DOHH2 (cell line): ENCODE measurements at regions not wholly inside any gene's neighbourhood (a gene's known extent, or its start where the extent isn't known, plus 50 kb on each side); places are given as distances from the start of the nearest gene placed in this dataset.

ENCODE experiments used
- EZH2phosphoT487 ChIP-seq: fragments of 200-600 bp; sonication (generic); IDR thresholded peaks from 2 replicates; pipeline ENCODE4 v1.6.1; 2017; ENCODE audit warnings: borderline replicate concordance, mild to moderate bottlenecking, antibody characterized with exemption, low read length, moderate library complexity, mixed read lengths
- TF ChIP-seq, protein P1 (sequence below): fragments of 200-600 bp; sonication (generic); IDR thresholded peaks from one replicate; pipeline ENCODE4 v1.5.1; 2014; ENCODE audit warnings: antibody characterized with exemption, mild to moderate bottlenecking, low read depth, low read length; ENCODE audit not compliant: poor library complexity, severe bottlenecking

DNA sequence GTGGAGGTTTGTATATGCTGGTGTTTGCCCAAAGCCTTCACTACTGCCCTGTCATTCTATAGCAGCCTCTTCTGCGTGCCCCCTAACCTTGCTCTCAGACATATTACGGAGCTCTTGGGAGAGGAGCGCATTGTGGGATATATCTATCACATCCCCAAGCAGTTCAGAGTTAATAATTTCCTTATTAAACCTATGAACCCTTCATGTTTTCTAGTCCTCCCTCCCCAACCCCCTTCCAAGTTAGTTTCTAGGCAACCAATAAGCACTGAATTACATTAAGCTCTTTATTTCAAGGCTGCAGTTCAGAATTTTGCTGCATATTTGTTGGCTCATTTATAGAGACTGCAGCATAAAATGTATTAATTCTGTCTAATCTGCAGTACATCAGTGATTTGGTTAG is 57.3 kb upstream of the GRM7 start:
- TF ChIP-seq, protein P1, sequence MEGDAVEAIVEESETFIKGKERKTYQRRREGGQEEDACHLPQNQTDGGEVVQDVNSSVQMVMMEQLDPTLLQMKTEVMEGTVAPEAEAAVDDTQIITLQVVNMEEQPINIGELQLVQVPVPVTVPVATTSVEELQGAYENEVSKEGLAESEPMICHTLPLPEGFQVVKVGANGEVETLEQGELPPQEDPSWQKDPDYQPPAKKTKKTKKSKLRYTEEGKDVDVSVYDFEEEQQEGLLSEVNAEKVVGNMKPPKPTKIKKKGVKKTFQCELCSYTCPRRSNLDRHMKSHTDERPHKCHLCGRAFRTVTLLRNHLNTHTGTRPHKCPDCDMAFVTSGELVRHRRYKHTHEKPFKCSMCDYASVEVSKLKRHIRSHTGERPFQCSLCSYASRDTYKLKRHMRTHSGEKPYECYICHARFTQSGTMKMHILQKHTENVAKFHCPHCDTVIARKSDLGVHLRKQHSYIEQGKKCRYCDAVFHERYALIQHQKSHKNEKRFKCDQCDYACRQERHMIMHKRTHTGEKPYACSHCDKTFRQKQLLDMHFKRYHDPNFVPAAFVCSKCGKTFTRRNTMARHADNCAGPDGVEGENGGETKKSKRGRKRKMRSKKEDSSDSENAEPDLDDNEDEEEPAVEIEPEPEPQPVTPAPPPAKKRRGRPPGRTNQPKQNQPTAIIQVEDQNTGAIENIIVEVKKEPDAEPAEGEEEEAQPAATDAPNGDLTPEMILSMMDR = no peak
- TF ChIP-seq EZH2phosphoT487 = no peak
